Mesendoderm (in vitro differentiated cells): ENCODE measurements at regions not wholly inside any gene's neighbourhood (a gene's known extent, or its start where the extent isn't known, plus 50 kb on each side); places are given as distances from the start of the nearest gene placed in this dataset.

Experiments
- DNase-seq: peaks from one replicate; pipeline ENCODE4 v3.0.0; 2013
- H2AK5ac ChIP-seq: 2 replicates; pipeline ENCODE4 v1.6.1; 2013; ENCODE audit warnings: low read length, inconsistent platforms
- H2BK120ac ChIP-seq: 2 replicates; pipeline ENCODE4 v1.6.1; 2013; ENCODE audit warnings: low read depth, mild to moderate bottlenecking, low read length, moderate library complexity, mixed read lengths
- H2BK15ac ChIP-seq: replicated peaks from 2 replicates; pipeline ENCODE4 v1.6.1; 2013; ENCODE audit warnings: low read depth, mild to moderate bottlenecking, moderate library complexity
- H2BK5ac ChIP-seq: 2 replicates; pipeline ENCODE4 v1.6.1; 2013; ENCODE audit warnings: low read length, inconsistent platforms
- H3K18ac ChIP-seq: 2 replicates; pipeline ENCODE4 v1.6.1; 2013; ENCODE audit warnings: mild to moderate bottlenecking, low read length, mixed read lengths
- H3K23ac ChIP-seq: one replicate; pipeline ENCODE4 v1.6.1; 2013; ENCODE audit warnings: low read length
- H3K27ac ChIP-seq: 2 replicates; pipeline ENCODE4 v1.5.1; 2013; ENCODE audit warnings: low read depth, mild to moderate bottlenecking, inconsistent platforms, low read length, moderate library complexity
- H3K27me3 ChIP-seq: 2 replicates; pipeline ENCODE4 v1.6.1; 2013; ENCODE audit warnings: low read length, control low read depth, mild to moderate bottlenecking, inconsistent platforms; ENCODE audit not compliant: insufficient read depth, poor library complexity
- H3K36me3 ChIP-seq: 2 replicates; pipeline ENCODE4 v1.6.1; 2013; ENCODE audit warnings: low read length, inconsistent platforms; ENCODE audit not compliant: control insufficient read depth, insufficient read depth
- H3K4ac ChIP-seq: one replicate; pipeline ENCODE4 v1.6.1; 2013; ENCODE audit warnings: low read depth, mild to moderate bottlenecking, low read length, moderate library complexity
- H3K4me1 ChIP-seq: 2 replicates; pipeline ENCODE4 v1.6.1; 2013; ENCODE audit warnings: low read depth, low read length, inconsistent platforms; ENCODE audit not compliant: control insufficient read depth
- H3K4me2 ChIP-seq: 2 replicates; pipeline ENCODE4 v1.6.1; 2013; ENCODE audit warnings: low read length
- H3K4me3 ChIP-seq: 2 replicates; pipeline ENCODE4 v1.5.1; 2013; ENCODE audit warnings: mild to moderate bottlenecking, low read length
- H3K56ac ChIP-seq: one replicate; pipeline ENCODE4 v1.6.1; 2013; ENCODE audit warnings: low read length
- H3K79me1 ChIP-seq: 2 replicates; pipeline ENCODE4 v1.6.1; 2013; ENCODE audit warnings: low read length, inconsistent platforms
- H3K79me2 ChIP-seq: 2 replicates; pipeline ENCODE4 v1.6.1; 2013; ENCODE audit warnings: mild to moderate bottlenecking, low read length; ENCODE audit not compliant: control insufficient read depth, insufficient read depth
- H3K9ac ChIP-seq: 2 replicates; pipeline ENCODE4 v1.6.1; 2013; ENCODE audit warnings: low read length, inconsistent platforms
- H4K5ac ChIP-seq: one replicate; pipeline ENCODE4 v1.6.1; 2013; ENCODE audit warnings: low read length
- H4K8ac ChIP-seq: one replicate; pipeline ENCODE4 v1.6.1; 2013; ENCODE audit warnings: low read depth, mild to moderate bottlenecking, control low read depth, low read length, moderate library complexity
- WGBS: extraction: QIAGEN DNeasy Blood & Tissue Kit; methylation state at CpG from one replicate; pipeline ENCODE4 v1.1.7; 2013; ENCODE audit warnings: low lambda C conversion rate, missing lambda C conversion rate; ENCODE audit not compliant: insufficient coverage; ENCODE audit errors: extremely low coverage; 5-methylcytosine and 5-hydroxymethylcytosine counted together

DNA sequence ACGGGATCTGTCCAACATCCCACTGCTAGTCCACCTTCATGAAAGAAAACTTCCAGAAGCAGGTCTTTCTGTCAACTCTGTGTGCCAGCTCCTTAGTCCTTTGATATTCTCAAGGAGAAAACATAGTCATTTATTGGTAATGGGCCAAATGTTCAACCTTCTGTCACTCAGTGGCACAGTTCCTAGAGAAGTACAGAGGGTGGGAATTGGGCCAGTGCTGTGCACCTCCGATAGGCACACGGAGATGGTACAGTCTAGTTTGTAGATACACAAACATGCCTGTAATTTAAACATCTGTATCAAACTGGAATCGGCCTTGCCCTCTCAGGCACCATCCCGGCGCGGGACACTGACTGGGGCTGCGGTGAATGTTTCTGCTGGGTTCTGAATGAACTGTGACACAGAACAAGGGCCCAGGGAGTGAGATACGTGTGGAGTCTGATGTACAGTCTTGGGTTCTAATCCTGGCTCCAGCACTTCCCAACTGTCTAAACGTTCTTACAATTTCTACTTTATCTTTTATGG lies 213.9 kb upstream of the SHH start:
- H3K27me3 ChIP-seq: no peaks in the 10 kb centered on the region
- no peak overlapping the region for H3K27ac ChIP-seq
- no peak overlapping the region for H2BK120ac ChIP-seq
- DNase-seq: no peak
- H3K18ac ChIP-seq: no peak overlapping the region
- no peak overlapping the region for H3K4ac ChIP-seq
- H3K56ac ChIP-seq: no peak overlapping the region
- WGBS: no CpG with 5 or more reads among the region's 10 CpGs
- no peak overlapping the region for H2AK5ac ChIP-seq
- H3K4me1 ChIP-seq: no peaks in the 10 kb centered on the region
- H3K79me2 ChIP-seq: no peaks in the 10 kb centered on the region
- H3K4me3 ChIP-seq: no peak overlapping the region
- H4K8ac ChIP-seq: no peak overlapping the region
- no peak overlapping the region for H3K4me2 ChIP-seq
- H2BK5ac ChIP-seq: no peak overlapping the region
- no peak overlapping the region for H2BK15ac ChIP-seq
- H3K9ac ChIP-seq: no peak overlapping the region
- no peaks in the 10 kb centered on the region for H3K36me3 ChIP-seq
- H3K23ac ChIP-seq: no peak overlapping the region
- H4K5ac ChIP-seq: no peak overlapping the region
- no peaks in the 10 kb centered on the region for H3K79me1 ChIP-seq

GRCh38 chr7:156025675-156026074 lies 213.4 kb upstream of the SHH start:
- H2BK120ac ChIP-seq: no peak overlapping the region
- H3K79me1 ChIP-seq: no peaks in the 10 kb centered on the region
- no peak overlapping the region for H3K27ac ChIP-seq
- WGBS: no CpG with 5 or more reads among the region's 6 CpGs
- no peak overlapping the region for H3K23ac ChIP-seq
- no peak overlapping the region for H4K5ac ChIP-seq
- no peak overlapping the region for H3K4me2 ChIP-seq
- no peak overlapping the region for H4K8ac ChIP-seq
- H3K56ac ChIP-seq: no peak overlapping the region
- no peak overlapping the region for H3K9ac ChIP-seq
- no peak for DNase-seq
- H3K18ac ChIP-seq: no peak overlapping the region
- no peak overlapping the region for H2BK5ac ChIP-seq
- no peak overlapping the region for H3K4ac ChIP-seq
- no peaks in the 10 kb centered on the region for H3K27me3 ChIP-seq
- no peaks in the 10 kb centered on the region for H3K36me3 ChIP-seq
- no peak overlapping the region for H2BK15ac ChIP-seq
- no peaks in the 10 kb centered on the region for H3K4me1 ChIP-seq
- no peaks in the 10 kb centered on the region for H3K79me2 ChIP-seq
- H3K4me3 ChIP-seq: no peak overlapping the region
- H2AK5ac ChIP-seq: no peak overlapping the region

- DNase-seq: no peak
- H3K9ac ChIP-seq: no peak overlapping the region
- no peak overlapping the region for H4K5ac ChIP-seq
- H3K79me1 ChIP-seq: no peaks in the 10 kb centered on the region
- no peak overlapping the region for H3K4ac ChIP-seq
- no peaks in the 10 kb centered on the region for H3K36me3 ChIP-seq
- no peaks in the 10 kb centered on the region for H3K27me3 ChIP-seq
- H3K18ac ChIP-seq: no peak overlapping the region
- no peak overlapping the region for H2AK5ac ChIP-seq
- no peak overlapping the region for H3K4me2 ChIP-seq
- no peak overlapping the region for H3K56ac ChIP-seq
- H3K4me3 ChIP-seq: no peak overlapping the region
- H3K79me2 ChIP-seq: no peaks in the 10 kb centered on the region
- WGBS: no CpG with 5 or more reads among the region's 7 CpGs
- no peak overlapping the region for H2BK120ac ChIP-seq
- H3K27ac ChIP-seq: no peak overlapping the region
- H3K23ac ChIP-seq: no peak overlapping the region
- no peak overlapping the region for H4K8ac ChIP-seq
- H2BK15ac ChIP-seq: no peak overlapping the region
- no peaks in the 10 kb centered on the region for H3K4me1 ChIP-seq
- no peak overlapping the region for H2BK5ac ChIP-seq
These were observed 211.9 kb upstream of the SHH start for GRCh38 chr7:156024201-156024600.

- Histone ChIP-seq H3K79me1 (no peaks in the 10 kb centered on the region), H3K4me1 (no peaks in the 10 kb centered on the region), H4K8ac (no peak overlapping the region), H3K27ac (no peak overlapping the region), H3K4me2 (no peak overlapping the region), H2AK5ac (no peak overlapping the region), H2BK120ac (no peak overlapping the region), H4K5ac (no peak overlapping the region), H2BK15ac (no peak overlapping the region), H3K18ac (no peak overlapping the region), H3K79me2 (no peaks in the 10 kb centered on the region), H3K9ac (no peak overlapping the region), H3K4me3 (no peak overlapping the region), H2BK5ac (no peak overlapping the region), H3K27me3 (no peaks in the 10 kb centered on the region), H3K23ac (no peak overlapping the region), H3K36me3 (no peaks in the 10 kb centered on the region), H3K4ac (no peak overlapping the region), H3K56ac (no peak overlapping the region)
- DNase-seq: no peak
- WGBS: no CpG with 5 or more reads among the region's 26 CpGs
These were observed 210.5 kb upstream of the SHH start for GRCh38 chr7:156022483-156023459.

- H4K5ac ChIP-seq: no peak overlapping the region
- no peak overlapping the region for H3K56ac ChIP-seq
- no peak for DNase-seq
- H3K79me1 ChIP-seq: no peaks in the 10 kb centered on the region
- no peaks in the 10 kb centered on the region for H3K79me2 ChIP-seq
- H3K27ac ChIP-seq: no peak overlapping the region
- H3K23ac ChIP-seq: no peak overlapping the region
- no peak overlapping the region for H2BK15ac ChIP-seq
- H2BK120ac ChIP-seq: no peak overlapping the region
- H2BK5ac ChIP-seq: no peak overlapping the region
- no peaks in the 10 kb centered on the region for H3K36me3 ChIP-seq
- H4K8ac ChIP-seq: no peak overlapping the region
- no peak overlapping the region for H3K4ac ChIP-seq
- H3K27me3 ChIP-seq: no peaks in the 10 kb centered on the region
- no CpG with 5 or more reads among the region's 9 CpGs for WGBS
- H3K18ac ChIP-seq: no peak overlapping the region
- no peak overlapping the region for H2AK5ac ChIP-seq
- H3K4me3 ChIP-seq: no peak overlapping the region
- H3K9ac ChIP-seq: no peak overlapping the region
- H3K4me1 ChIP-seq: no peaks in the 10 kb centered on the region
- H3K4me2 ChIP-seq: no peak overlapping the region
These were observed 209.2 kb upstream of the SHH start for GRCh38 chr7:156021471-156021870.
